GM12872 (cell line): ENCODE measurements at regions not wholly inside any gene's neighbourhood (a gene's known extent, or its start where the extent isn't known, plus 50 kb on each side); places are given as distances from the start of the nearest gene placed in this dataset.

Experiments
- TF ChIP-seq, protein P1 (sequence below): IDR thresholded peaks from 3 replicates; pipeline ENCODE4 v1.5.1; 2011; ENCODE audit warnings: low read depth, mild to moderate bottlenecking, low read length, moderate library complexity; ENCODE audit not compliant: insufficient read depth

DNA sequence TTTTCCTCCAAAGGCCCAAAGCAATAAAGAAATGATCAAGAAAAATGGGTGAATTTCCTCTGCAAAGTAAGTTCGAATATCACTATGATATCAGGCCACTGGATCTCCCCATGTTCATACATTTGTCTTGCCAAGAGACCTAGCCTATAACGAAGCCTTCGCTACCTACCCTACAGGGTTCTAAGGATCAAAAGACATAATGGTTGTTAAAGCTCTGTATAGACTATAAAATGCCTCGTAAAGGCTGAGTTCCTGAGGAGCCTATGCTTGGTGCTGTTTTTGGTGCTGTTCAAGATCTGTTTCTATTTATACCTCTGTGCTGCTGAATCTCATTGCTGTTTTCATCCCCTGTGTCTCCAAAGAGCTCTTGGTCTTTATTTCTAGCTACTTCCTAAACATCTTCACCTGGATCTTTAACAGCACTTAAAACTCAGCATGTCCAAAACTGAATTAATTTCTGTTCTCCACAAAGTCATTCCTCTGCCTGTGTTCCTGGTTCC lies 254.4 kb upstream of the CHAC2 start:
- TF ChIP-seq, protein P1, sequence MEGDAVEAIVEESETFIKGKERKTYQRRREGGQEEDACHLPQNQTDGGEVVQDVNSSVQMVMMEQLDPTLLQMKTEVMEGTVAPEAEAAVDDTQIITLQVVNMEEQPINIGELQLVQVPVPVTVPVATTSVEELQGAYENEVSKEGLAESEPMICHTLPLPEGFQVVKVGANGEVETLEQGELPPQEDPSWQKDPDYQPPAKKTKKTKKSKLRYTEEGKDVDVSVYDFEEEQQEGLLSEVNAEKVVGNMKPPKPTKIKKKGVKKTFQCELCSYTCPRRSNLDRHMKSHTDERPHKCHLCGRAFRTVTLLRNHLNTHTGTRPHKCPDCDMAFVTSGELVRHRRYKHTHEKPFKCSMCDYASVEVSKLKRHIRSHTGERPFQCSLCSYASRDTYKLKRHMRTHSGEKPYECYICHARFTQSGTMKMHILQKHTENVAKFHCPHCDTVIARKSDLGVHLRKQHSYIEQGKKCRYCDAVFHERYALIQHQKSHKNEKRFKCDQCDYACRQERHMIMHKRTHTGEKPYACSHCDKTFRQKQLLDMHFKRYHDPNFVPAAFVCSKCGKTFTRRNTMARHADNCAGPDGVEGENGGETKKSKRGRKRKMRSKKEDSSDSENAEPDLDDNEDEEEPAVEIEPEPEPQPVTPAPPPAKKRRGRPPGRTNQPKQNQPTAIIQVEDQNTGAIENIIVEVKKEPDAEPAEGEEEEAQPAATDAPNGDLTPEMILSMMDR: no peak

DNA sequence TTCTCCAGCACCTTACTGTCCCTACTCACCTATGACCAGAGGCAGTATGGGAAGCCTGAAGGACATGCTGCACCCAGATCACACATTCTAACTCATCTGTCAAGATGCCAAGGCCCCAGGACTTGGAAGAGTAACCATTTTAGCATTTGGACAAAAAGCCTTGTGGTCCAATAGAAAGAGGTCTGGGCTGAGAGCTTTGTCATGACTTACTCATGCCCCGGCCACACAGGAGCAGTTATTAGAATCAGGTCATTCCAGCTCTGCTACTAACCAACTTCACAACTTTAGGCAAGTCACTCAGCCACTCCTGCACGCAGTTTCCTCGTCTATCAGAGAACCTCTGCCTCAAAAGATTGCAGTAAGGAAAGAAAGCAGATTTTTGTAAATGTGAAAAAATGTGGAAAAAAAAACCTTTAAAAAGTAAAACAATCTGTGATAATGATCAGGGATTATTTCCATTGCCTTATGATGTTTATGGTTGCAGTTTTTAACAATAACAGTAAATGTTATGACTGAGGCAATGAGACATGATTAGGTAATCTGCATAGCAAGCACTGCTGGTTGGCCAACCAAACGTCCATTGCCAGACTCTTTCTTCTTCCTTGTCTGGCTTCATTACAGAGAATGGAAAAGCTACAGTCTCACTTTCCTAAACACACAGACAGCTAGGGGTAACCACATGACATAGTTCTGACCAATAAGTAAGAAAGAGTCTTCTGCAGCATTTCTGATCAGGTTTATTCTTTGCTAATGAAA lies 255.4 kb upstream of the CHAC2 start:
- TF ChIP-seq, protein P1: no peak

DNA sequence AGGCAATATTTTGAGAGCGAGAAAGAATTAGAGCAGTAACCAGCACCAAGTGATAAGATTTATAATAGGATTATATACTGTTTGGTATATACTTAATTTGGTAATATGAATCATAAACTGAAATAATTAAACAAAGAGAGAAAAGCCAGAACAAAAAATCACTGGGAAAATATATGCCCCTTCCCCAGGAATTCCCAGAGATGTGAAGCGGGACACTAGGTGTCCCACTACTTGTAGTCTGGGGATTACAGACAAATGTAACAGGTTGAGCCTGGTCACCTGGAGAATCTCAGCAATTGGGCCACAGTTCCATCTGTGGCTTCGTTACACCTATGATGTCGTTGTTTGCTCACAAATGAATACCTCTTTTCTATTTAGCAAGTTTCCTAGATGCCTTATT lies 256.1 kb upstream of the CHAC2 start:
- TF ChIP-seq, protein P1: no peak

GRCh38 chr2:53510401-53510800 lies 257.2 kb upstream of the CHAC2 start:
- TF ChIP-seq, protein P1: no peak

GRCh38 chr2:53509831-53510388 lies 257.7 kb upstream of the CHAC2 start:
- TF ChIP-seq, protein P1: no peak

DNA sequence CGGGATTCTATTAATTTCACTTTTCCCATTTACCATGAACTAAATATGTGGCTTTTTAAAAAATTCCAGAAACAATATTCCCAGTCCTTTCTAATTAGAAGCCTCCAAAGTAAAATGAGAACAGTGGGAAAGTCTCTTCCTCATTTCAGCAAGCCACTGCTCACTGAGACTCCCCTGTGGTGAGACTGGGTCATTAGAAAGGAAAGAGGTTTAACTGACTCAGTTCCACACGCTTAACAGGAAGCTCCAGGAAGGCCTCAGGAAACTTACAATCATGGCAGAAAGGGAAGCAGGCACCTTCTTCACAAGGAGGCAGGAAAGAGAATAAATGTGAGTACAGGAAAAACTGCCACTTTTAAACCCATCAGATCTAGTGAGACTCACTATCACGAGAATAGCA lies 258.9 kb upstream of the CHAC2 start:
- TF ChIP-seq, protein P1: no peak

DNA sequence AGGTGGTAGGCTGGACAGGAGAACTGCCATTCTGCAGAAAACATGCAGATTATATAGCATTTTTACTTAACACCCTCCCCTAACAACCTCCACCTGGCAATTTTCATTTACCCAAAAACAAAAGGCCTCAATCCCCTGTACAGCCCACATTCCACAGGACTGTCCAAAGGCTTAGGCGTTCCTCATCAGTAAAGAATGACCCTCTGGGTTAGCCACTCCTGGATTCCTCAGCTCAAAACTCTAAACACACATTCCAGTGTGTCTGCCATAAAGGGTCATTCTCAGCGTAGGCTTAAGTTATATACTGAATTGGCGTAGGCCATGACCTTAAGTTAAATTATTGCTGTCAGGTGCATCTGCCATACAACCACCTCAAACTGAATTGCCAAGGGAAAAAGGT lies 261.8 kb upstream of the CHAC2 start:
- TF ChIP-seq, protein P1: no peak
